ENCODE measurements at regions not wholly inside any gene's neighbourhood (a gene's known extent, or its start where the extent isn't known, plus 50 kb on each side); places are given as distances from the start of the nearest gene placed in this dataset.

DNA sequence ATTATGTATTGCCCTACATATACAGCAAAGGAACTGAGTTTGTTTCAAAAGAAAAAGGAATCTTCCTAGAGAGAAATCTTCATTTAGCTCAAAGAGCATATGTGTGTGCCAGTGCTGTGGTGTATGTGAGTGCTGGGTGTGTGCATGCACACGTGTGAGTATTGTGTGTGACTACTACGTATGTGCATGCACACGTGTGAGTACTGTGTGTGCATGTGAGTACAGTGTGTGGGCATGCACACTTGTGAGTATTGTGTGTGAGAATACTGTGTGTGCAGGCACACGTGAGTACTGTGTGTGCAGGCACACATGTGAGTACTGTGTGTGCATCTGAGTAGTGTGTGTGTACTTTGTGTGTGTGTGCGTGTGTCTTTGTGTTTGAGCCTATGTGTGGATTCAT, 651.0 kb upstream of the B3GAT1 start:
- Histone ChIP-seq H3K79me2 (ENCODE audit: insufficient read depth, low read length) (no peaks in the 10 kb centered on the region), H3F3A (ENCODE audit: low read depth) (no peaks in the 10 kb centered on the region), H3K9ac (ENCODE audit: low read depth, low read length, poor library complexity, severe bottlenecking) (no peak overlapping the region), H2AFZ (ENCODE audit: low read length) (no peak overlapping the region), H3K4me2 (ENCODE audit: low read depth, low read length, poor library complexity, severe bottlenecking) (no peak overlapping the region), H3K4me1 (ENCODE audit: insufficient read depth, low read length, poor library complexity, severe bottlenecking) (no peaks in the 10 kb centered on the region), H3K36me3 (ENCODE audit: insufficient read depth, low read length) (no peaks in the 10 kb centered on the region), H3K27me3 (ENCODE audit: insufficient read depth, low read length, poor library complexity, severe bottlenecking) (no peaks in the 10 kb centered on the region), H4K20me1 (ENCODE audit: insufficient read depth, low read length, poor library complexity, severe bottlenecking) (no peaks in the 10 kb centered on the region), H3K9me3 (ENCODE audit: insufficient read depth, low read depth, low read length) (peaks cover 45% of the 10 kb centered on the region; the same call in 1 of the 2 replicates), H3K9me2 (replicated peaks; ENCODE audit: low read depth, low read length) (no peaks in the 10 kb centered on the region), H3K4me3 (ENCODE audit: low read length, poor library complexity, severe bottlenecking) (no peak overlapping the region)
- TF ChIP-seq, protein P1, sequence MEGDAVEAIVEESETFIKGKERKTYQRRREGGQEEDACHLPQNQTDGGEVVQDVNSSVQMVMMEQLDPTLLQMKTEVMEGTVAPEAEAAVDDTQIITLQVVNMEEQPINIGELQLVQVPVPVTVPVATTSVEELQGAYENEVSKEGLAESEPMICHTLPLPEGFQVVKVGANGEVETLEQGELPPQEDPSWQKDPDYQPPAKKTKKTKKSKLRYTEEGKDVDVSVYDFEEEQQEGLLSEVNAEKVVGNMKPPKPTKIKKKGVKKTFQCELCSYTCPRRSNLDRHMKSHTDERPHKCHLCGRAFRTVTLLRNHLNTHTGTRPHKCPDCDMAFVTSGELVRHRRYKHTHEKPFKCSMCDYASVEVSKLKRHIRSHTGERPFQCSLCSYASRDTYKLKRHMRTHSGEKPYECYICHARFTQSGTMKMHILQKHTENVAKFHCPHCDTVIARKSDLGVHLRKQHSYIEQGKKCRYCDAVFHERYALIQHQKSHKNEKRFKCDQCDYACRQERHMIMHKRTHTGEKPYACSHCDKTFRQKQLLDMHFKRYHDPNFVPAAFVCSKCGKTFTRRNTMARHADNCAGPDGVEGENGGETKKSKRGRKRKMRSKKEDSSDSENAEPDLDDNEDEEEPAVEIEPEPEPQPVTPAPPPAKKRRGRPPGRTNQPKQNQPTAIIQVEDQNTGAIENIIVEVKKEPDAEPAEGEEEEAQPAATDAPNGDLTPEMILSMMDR (conservative IDR thresholded peaks at IDR 0.05; ENCODE audit: low read length): no peak
- TF ChIP-seq EZH2phosphoT487 (IDR thresholded peaks at IDR 0.05; ENCODE audit: borderline replicate concordance): no peak

DNA sequence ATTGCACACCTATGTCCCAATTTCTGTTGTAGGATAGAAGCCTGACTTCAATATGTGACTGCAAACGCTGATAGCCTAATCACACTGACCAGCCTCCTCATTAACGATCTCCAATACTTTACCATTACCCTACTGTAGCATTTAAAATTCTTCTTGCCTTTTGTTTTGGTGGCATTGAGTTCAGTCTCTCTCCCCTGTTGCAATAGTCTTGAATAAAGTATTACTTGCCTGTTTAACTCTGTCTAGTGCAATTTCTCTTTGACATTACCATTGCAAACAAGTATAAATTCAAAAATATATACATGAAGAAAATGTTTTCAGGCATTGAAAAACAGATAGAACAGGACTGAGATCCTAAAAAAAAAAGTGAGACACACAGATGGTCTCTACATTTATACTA, 649.1 kb upstream of the B3GAT1 start:
- no peak overlapping the region for H3K4me2 ChIP-seq (ENCODE audit: low read depth, low read length, poor library complexity, severe bottlenecking)
- no peaks in the 10 kb centered on the region for H3K4me1 ChIP-seq (ENCODE audit: insufficient read depth, low read length, poor library complexity, severe bottlenecking)
- H3F3A ChIP-seq (ENCODE audit: low read depth): no peaks in the 10 kb centered on the region
- H3K9me2 ChIP-seq (replicated peaks; ENCODE audit: low read depth, low read length): no peaks in the 10 kb centered on the region
- H3K9me3 ChIP-seq (ENCODE audit: insufficient read depth, low read depth, low read length): peaks cover 43% of the 10 kb centered on the region; the same call in 1 of the 2 replicates
- H3K9ac ChIP-seq (ENCODE audit: low read depth, low read length, poor library complexity, severe bottlenecking): no peak overlapping the region
- H2AFZ ChIP-seq (ENCODE audit: low read length): no peak overlapping the region
- H3K27me3 ChIP-seq (ENCODE audit: insufficient read depth, low read length, poor library complexity, severe bottlenecking): no peaks in the 10 kb centered on the region
- no peaks in the 10 kb centered on the region for H4K20me1 ChIP-seq (ENCODE audit: insufficient read depth, low read length, poor library complexity, severe bottlenecking)
- H3K36me3 ChIP-seq (ENCODE audit: insufficient read depth, low read length): no peaks in the 10 kb centered on the region
- no peak for TF ChIP-seq EZH2phosphoT487 (IDR thresholded peaks at IDR 0.05; ENCODE audit: borderline replicate concordance)
- TF ChIP-seq, protein P1 (conservative IDR thresholded peaks at IDR 0.05; ENCODE audit: low read length): no peak
- H3K4me3 ChIP-seq (ENCODE audit: low read length, poor library complexity, severe bottlenecking): no peak overlapping the region
- no peaks in the 10 kb centered on the region for H3K79me2 ChIP-seq (ENCODE audit: insufficient read depth, low read length)

DNA sequence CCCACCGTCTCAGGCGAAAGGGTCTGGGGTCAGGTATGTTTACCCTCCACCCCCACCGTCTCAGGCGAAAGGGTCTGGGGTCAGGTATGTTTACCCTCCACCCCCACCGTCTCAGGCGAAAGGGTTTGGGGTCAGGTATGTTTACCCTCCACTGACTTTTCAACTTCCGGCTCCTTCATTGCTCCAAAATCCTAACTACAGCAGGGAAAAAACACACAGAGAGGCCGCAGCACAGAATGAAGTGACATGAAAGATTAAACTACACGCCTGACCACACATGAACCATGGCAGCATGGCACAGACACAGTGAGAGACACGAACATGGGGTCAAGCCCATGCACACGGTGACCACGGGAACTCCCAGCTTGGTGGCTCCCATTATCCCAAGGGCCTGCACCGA, 634.9 kb upstream of the B3GAT1 start:
- Histone ChIP-seq H3K79me2 (ENCODE audit: insufficient read depth, low read length) (no peaks in the 10 kb centered on the region), H3K4me2 (ENCODE audit: low read depth, low read length, poor library complexity, severe bottlenecking) (no peak overlapping the region), H3K4me1 (ENCODE audit: insufficient read depth, low read length, poor library complexity, severe bottlenecking) (no peaks in the 10 kb centered on the region), H2AFZ (ENCODE audit: low read length) (no peak overlapping the region), H3F3A (ENCODE audit: low read depth) (no peaks in the 10 kb centered on the region), H3K9me2 (replicated peaks; ENCODE audit: low read depth, low read length) (no peaks in the 10 kb centered on the region), H3K9ac (ENCODE audit: low read depth, low read length, poor library complexity, severe bottlenecking) (no peak overlapping the region), H3K27me3 (ENCODE audit: insufficient read depth, low read length, poor library complexity, severe bottlenecking) (no peaks in the 10 kb centered on the region), H4K20me1 (ENCODE audit: insufficient read depth, low read length, poor library complexity, severe bottlenecking) (no peaks in the 10 kb centered on the region), H3K36me3 (ENCODE audit: insufficient read depth, low read length) (no peaks in the 10 kb centered on the region), H3K9me3 (ENCODE audit: insufficient read depth, low read depth, low read length) (peaks cover 52% of the 10 kb centered on the region; the same call in 1 of the 2 replicates), H3K4me3 (ENCODE audit: low read length, poor library complexity, severe bottlenecking) (no peak overlapping the region)
- TF ChIP-seq, protein P1 (conservative IDR thresholded peaks at IDR 0.05; ENCODE audit: low read length): no peak
- TF ChIP-seq EZH2phosphoT487 (IDR thresholded peaks at IDR 0.05; ENCODE audit: borderline replicate concordance): no peak

All from Loucy (cell line).